GM18498 (cell line): ENCODE measurements at regions not wholly inside any gene's neighbourhood (a gene's known extent, or its start where the extent isn't known, plus 50 kb on each side); places are given as distances from the start of the nearest gene placed in this dataset.

Source experiments
- ATAC-seq: cut with Tn5 transposase; IDR thresholded peaks from one replicate; pipeline ENCODE4 v1.9.1; 2021; ENCODE audit warnings: mild to moderate bottlenecking, moderate library complexity; ENCODE audit not compliant: unreplicated experiment

- ATAC-seq, result no peak
Observed at GRCh38 chr2:145360129-145360790, 840.3 kb upstream of the ZEB2 start.

GRCh38 chr2:145359561-145359960, 839.6 kb upstream of the ZEB2 start:
- no peak for ATAC-seq

- no peak for ATAC-seq
Observed at GRCh38 chr2:145356056-145356455, 836.1 kb upstream of the ZEB2 start.

GRCh38 chr2:145352484-145352883, 832.6 kb upstream of the ZEB2 start:
- ATAC-seq, result no peak

- ATAC-seq, result no peak
Observed at GRCh38 chr2:145351864-145352425, 832.0 kb upstream of the ZEB2 start.

GRCh38 chr2:145350011-145350410, 830.1 kb upstream of the ZEB2 start:
- no peak for ATAC-seq

- ATAC-seq, result no peak
Observed at GRCh38 chr2:145344076-145344724, 824.3 kb upstream of the ZEB2 start.

- ATAC-seq, result no peak
Observed at GRCh38 chr2:145343287-145343686, 823.4 kb upstream of the ZEB2 start.

GRCh38 chr2:145341536-145341935, 821.6 kb upstream of the ZEB2 start:
- ATAC-seq, result no peak

- ATAC-seq, result no peak
Observed at GRCh38 chr2:145339646-145340045, 819.7 kb upstream of the ZEB2 start.

GRCh38 chr2:145332210-145332898, 812.4 kb upstream of the ZEB2 start:
- no peak for ATAC-seq

- ATAC-seq, result no peak
Observed at GRCh38 chr2:145329971-145330370, 810.1 kb upstream of the ZEB2 start.

- no peak for ATAC-seq
Observed at GRCh38 chr2:145325485-145325884, 805.6 kb upstream of the ZEB2 start.

GRCh38 chr2:145324748-145325147, 804.8 kb upstream of the ZEB2 start:
- no peak for ATAC-seq

GRCh38 chr2:145323512-145323911, 803.6 kb upstream of the ZEB2 start:
- ATAC-seq, result no peak

GRCh38 chr2:145321344-145321743, 801.4 kb upstream of the ZEB2 start:
- ATAC-seq, result no peak

- ATAC-seq, result no peak
Observed at GRCh38 chr2:145316496-145316895, 796.6 kb upstream of the ZEB2 start.

- ATAC-seq, result no peak
Observed at GRCh38 chr2:145315053-145315452, 795.1 kb upstream of the ZEB2 start.

- no peak for ATAC-seq
Observed at GRCh38 chr2:145314119-145314633, 794.3 kb upstream of the ZEB2 start.

GRCh38 chr2:145305889-145306288, 786.0 kb upstream of the ZEB2 start:
- no peak for ATAC-seq

- no peak for ATAC-seq
Observed at GRCh38 chr2:145304501-145304900, 784.6 kb upstream of the ZEB2 start.

GRCh38 chr2:145303536-145303935, 783.6 kb upstream of the ZEB2 start:
- no peak for ATAC-seq
